Hepatocyte (in vitro differentiated cells): ENCODE measurements at regions not wholly inside any gene's neighbourhood (a gene's known extent, or its start where the extent isn't known, plus 50 kb on each side); places are given as distances from the start of the nearest gene placed in this dataset.

Experiments
- CTCF ChIP-seq: fragments of 200-600 bp; sonication (generic); IDR thresholded peaks from 2 replicates; pipeline ENCODE4 v1.5.1; 2016; ENCODE audit warnings: antibody characterized with exemption, mild to moderate bottlenecking; ENCODE audit not compliant: poor library complexity
- EZH2 ChIP-seq: fragments of 200-600 bp; sonication (generic); IDR thresholded peaks from 2 replicates; pipeline ENCODE4 v1.6.1; 2016; ENCODE audit warnings: antibody characterized with exemption, mild to moderate bottlenecking, borderline replicate concordance
- EZH2phosphoT487 ChIP-seq: fragments of 200-600 bp; sonication (generic); IDR thresholded peaks from one replicate; pipeline ENCODE4 v1.6.1; 2018; ENCODE audit warnings: antibody characterized with exemption, mild to moderate bottlenecking, low read depth, moderate library complexity; ENCODE audit not compliant: unreplicated experiment, severe bottlenecking

DNA sequence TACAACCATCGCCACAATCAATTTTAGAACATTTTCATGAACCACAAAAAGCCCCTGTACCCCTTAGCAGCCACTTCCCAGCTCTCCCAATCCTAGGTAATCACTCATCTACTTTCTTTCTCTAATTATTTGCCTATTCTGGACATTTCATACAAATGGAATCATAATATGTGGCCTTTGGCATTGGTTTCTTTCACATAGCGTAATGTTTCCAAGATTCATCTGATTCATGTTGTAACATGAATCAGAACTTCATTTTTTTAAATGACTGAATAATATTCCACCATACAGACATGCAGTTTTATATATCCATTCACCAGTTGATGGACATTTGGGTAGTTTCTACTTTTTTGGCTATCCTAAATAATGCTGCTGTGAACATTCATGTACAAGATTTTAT lies 56.2 kb upstream of the RCN1 start:
- TF ChIP-seq CTCF (no peak), EZH2 (no peak), EZH2phosphoT487 (no peak)
